GM18508 (cell line): ENCODE measurements at regions not wholly inside any gene's neighbourhood (a gene's known extent, or its start where the extent isn't known, plus 50 kb on each side); places are given as distances from the start of the nearest gene placed in this dataset.
"Not testable (repeated sequence)": the region's sequence is repeated elsewhere in the genome, so short reads cannot be mapped to it uniquely, and the experiment has no call there.

Experiments used
- ATAC-seq: cut with Tn5 transposase; IDR thresholded peaks from one replicate; pipeline ENCODE4 v1.9.1; 2021; ENCODE audit warnings: moderate number of reproducible peaks; ENCODE audit not compliant: insufficient read depth, unreplicated experiment

GRCh38 chr12:83997423-83997822 is 915.2 kb downstream of the SLC6A15 start:
- no peak for ATAC-seq

- no peak for ATAC-seq
Observed at GRCh38 chr12:83996671-83997070, 915.9 kb downstream of the SLC6A15 start.

GRCh38 chr12:83985084-83985483 is 927.5 kb downstream of the SLC6A15 start:
- ATAC-seq = no peak

- no peak for ATAC-seq
Observed at GRCh38 chr12:83980398-83980797, 932.2 kb downstream of the SLC6A15 start.

GRCh38 chr12:83979785-83980184 is 932.8 kb downstream of the SLC6A15 start:
- ATAC-seq = no peak

GRCh38 chr12:83971781-83972180 is 940.8 kb downstream of the SLC6A15 start:
- ATAC-seq = no peak

GRCh38 chr12:83960767-83961166 is 951.8 kb downstream of the SLC6A15 start:
- ATAC-seq = no peak

GRCh38 chr12:83958997-83959396 is 953.6 kb downstream of the SLC6A15 start:
- ATAC-seq = no peak

GRCh38 chr12:83954956-83955601 is 957.5 kb downstream of the SLC6A15 start:
- no peak for ATAC-seq

GRCh38 chr12:83954071-83954789 is 958.4 kb downstream of the SLC6A15 start:
- ATAC-seq = no peak

GRCh38 chr12:83945871-83946270 is 966.7 kb downstream of the SLC6A15 start:
- no peak for ATAC-seq

GRCh38 chr12:83939718-83940117 is 972.9 kb downstream of the SLC6A15 start:
- no peak for ATAC-seq

- no peak for ATAC-seq
Observed at GRCh38 chr12:83933615-83934014, 979.0 kb downstream of the SLC6A15 start.

- no peak for ATAC-seq
Observed at GRCh38 chr12:83932011-83932410, 980.6 kb downstream of the SLC6A15 start.

- ATAC-seq = no peak
Observed at GRCh38 chr12:83931451-83931850, 981.1 kb downstream of the SLC6A15 start.

GRCh38 chr12:83929792-83930191 is 982.8 kb downstream of the SLC6A15 start:
- ATAC-seq = not testable (repeated sequence)

- no peak for ATAC-seq
Observed at GRCh38 chr12:83920821-83921547, 991.6 kb downstream of the SLC6A15 start.

GRCh38 chr12:83919081-83919480 is 993.5 kb downstream of the SLC6A15 start:
- no peak for ATAC-seq

GRCh38 chr12:83904175-83904574 is 1008.4 kb downstream of the SLC6A15 start:
- ATAC-seq = no peak

- ATAC-seq = no peak
Observed at GRCh38 chr12:83896416-83896815, 1016.2 kb downstream of the SLC6A15 start.

- no peak for ATAC-seq
Observed at GRCh38 chr12:83893101-83893500, 1019.5 kb downstream of the SLC6A15 start.
